Erythroblast (primary cell): ENCODE measurements at regions not wholly inside any gene's neighbourhood (a gene's known extent, or its start where the extent isn't known, plus 50 kb on each side); places are given as distances from the start of the nearest gene placed in this dataset.

Source experiments
- GATA1 ChIP-seq: IDR thresholded peaks from 2 replicates; pipeline ENCODE4 v1.6.1; 2011; ENCODE audit warnings: low read depth, mild to moderate bottlenecking, control low read depth, low read length, moderate library complexity
- POLR2A ChIP-seq: IDR thresholded peaks from 2 replicates; pipeline ENCODE4 v1.6.1; 2011; ENCODE audit warnings: mild to moderate bottlenecking, low read length

DNA sequence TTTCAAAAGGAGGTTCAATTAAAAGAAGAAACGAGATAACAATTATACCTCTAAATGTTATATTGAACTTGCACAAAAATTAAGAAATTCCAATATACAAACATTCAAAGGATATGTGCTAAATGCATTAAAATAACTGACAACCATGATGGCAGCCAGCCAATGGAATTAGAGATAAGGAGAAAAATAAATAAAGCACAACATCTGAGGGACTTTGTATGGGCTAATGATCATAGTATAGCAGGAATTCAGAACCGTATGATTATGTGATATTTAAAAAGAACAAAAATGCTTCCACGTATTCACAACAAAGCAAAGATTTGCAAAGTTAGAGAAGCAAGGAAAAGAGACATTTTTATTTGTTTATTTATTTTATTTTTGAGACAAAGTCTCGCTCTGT, 1103.0 kb downstream of the CBLN2 start:
- TF ChIP-seq POLR2A, result no peak
- no peak for TF ChIP-seq GATA1
